CD4-positive, alpha-beta T cell treated with Interleukin-10 for 1 hour (primary cell): ENCODE measurements at regions not wholly inside any gene's neighbourhood (a gene's known extent, or its start where the extent isn't known, plus 50 kb on each side); places are given as distances from the start of the nearest gene placed in this dataset.

ENCODE experiments used
- DNase-seq: peaks from one replicate; pipeline ENCODE4 v3.0.0-alpha.2; 2020

- no peak for DNase-seq
Observed at GRCh38 chr11:8740129-8740528, 57.5 kb downstream of the RPL27A start.

- no peak for DNase-seq
Observed at GRCh38 chr11:8744423-8744822, 61.8 kb downstream of the RPL27A start.

- DNase-seq = no peak
Observed at GRCh38 chr11:8745431-8746253, 63.0 kb downstream of the RPL27A start.

GRCh38 chr11:8746331-8746974 is 63.9 kb downstream of the RPL27A start:
- DNase-seq = no peak

GRCh38 chr11:8747173-8747572 is 64.6 kb downstream of the RPL27A start:
- no peak for DNase-seq

GRCh38 chr11:8748317-8748716 is 65.7 kb downstream of the RPL27A start:
- DNase-seq = no peak

- DNase-seq = no peak
Observed at GRCh38 chr11:8749202-8749601, 66.6 kb downstream of the RPL27A start.

- DNase-seq = no peak
Observed at GRCh38 chr11:8754241-8754640, 71.6 kb downstream of the RPL27A start.

- no peak for DNase-seq
Observed at GRCh38 chr11:8756201-8756600, 73.6 kb downstream of the RPL27A start.

GRCh38 chr11:8757047-8757446 is 74.5 kb downstream of the RPL27A start:
- DNase-seq = no peak

- DNase-seq = no peak
Observed at GRCh38 chr11:8757533-8757932, 74.9 kb downstream of the RPL27A start.

GRCh38 chr11:8758619-8759169 is 76.1 kb downstream of the RPL27A start:
- DNase-seq = no peak

- no peak for DNase-seq
Observed at GRCh38 chr11:8759634-8760033, 77.0 kb downstream of the RPL27A start.

GRCh38 chr11:8760896-8761295 is 78.3 kb downstream of the RPL27A start:
- no peak for DNase-seq

- DNase-seq = no peak
Observed at GRCh38 chr11:8763070-8763685, 80.6 kb downstream of the RPL27A start.

- no peak for DNase-seq
Observed at GRCh38 chr11:8765294-8765693, 82.7 kb downstream of the RPL27A start.

- no peak for DNase-seq
Observed at GRCh38 chr11:8766043-8766987, 83.7 kb downstream of the RPL27A start.

GRCh38 chr11:8766988-8767374 is 84.4 kb downstream of the RPL27A start:
- DNase-seq = no peak

GRCh38 chr11:8767466-8768142 is 85.0 kb downstream of the RPL27A start:
- DNase-seq = no peak

- no peak for DNase-seq
Observed at GRCh38 chr11:8768625-8769333, 86.2 kb downstream of the RPL27A start.
